Tibial nerve (tissue), 4 donors: ENCODE measurements at regions not wholly inside any gene's neighbourhood (a gene's known extent, or its start where the extent isn't known, plus 50 kb on each side); places are given as distances from the start of the nearest gene placed in this dataset.

Experiments used
- DNase-seq, 2 donors: peaks; one replicate each; pipeline ENCODE4 v3.0.0-alpha.2; 2019; ENCODE audit warnings: low spot score in 2 of 2
- H3K27ac ChIP-seq, 4 donors: fragments of 200-600 bp; sonication (generic) in 3 of 4; one replicate each; pipeline ENCODE4 v1.5.1; 2017 to 2019; ENCODE audit warnings: mild to moderate bottlenecking in 1 of 4
- H3K27me3 ChIP-seq, 2 donors: fragments of 200-600 bp; sonication (generic) in 1 of 2; one replicate each; pipeline versions ENCODE4 v1.5.1 to v1.6.0; 2017 to 2019
- H3K36me3 ChIP-seq, 3 donors: fragments of 200-600 bp; sonication (generic); one replicate each; pipeline ENCODE4 v1.5.1; 2018 to 2019
- H3K4me1 ChIP-seq, 4 donors: fragments of 200-600 bp; sonication (generic) in 3 of 4; one replicate each; pipeline ENCODE4 v1.5.1; 2017 to 2019
- H3K4me3 ChIP-seq, 4 donors: fragments of 200-600 bp; sonication (generic) in 3 of 4; one replicate each; pipeline ENCODE4 v1.5.1; 2017 to 2019; ENCODE audit warnings: mild to moderate bottlenecking in 1 of 4, moderate library complexity in 1 of 4
- H3K9me3 ChIP-seq, 4 donors: fragments of 200-600 bp; sonication (generic) in 3 of 4; one replicate each; pipeline ENCODE4 v1.5.1; 2017 to 2019
- CTCF ChIP-seq, 5 experiments: fragments of 200-600 bp in 3 of 5; fragments of 450-650 bp in 2 of 5; sonication (generic) in 3 of 5; IDR thresholded peaks; one replicate each; pipeline ENCODE4 v1.5.1; 2016 to 2019; ENCODE audit warnings: antibody characterized with exemption in 5 of 5, mild to moderate bottlenecking in 3 of 5, moderate library complexity in 2 of 5
- EP300 ChIP-seq, 2 donors: sonication (generic); formaldehyde crosslinking; IDR thresholded peaks; one replicate each; pipeline ENCODE4 v1.6.1; 2017; ENCODE audit warnings: antibody characterized with exemption in 2 of 2, mild to moderate bottlenecking in 1 of 2
- POLR2A ChIP-seq, 2 donors: fragments of 450-650 bp; IDR thresholded peaks; one replicate each; pipeline ENCODE4 v1.6.1; 2017; ENCODE audit warnings: antibody characterized with exemption in 2 of 2, mild to moderate bottlenecking in 2 of 2, moderate library complexity in 2 of 2
- WGBS, 2 donors: methylation state at CpG; one replicate each; pipeline ENCODE4 v1.1.5; 2018; 5-methylcytosine and 5-hydroxymethylcytosine counted together

GRCh38 chr1:239268941-239269340, 117.4 kb upstream of the CHRM3 start:
- TF ChIP-seq POLR2A (IDR thresholded peaks at IDR 0.05) (no peak), CTCF (IDR thresholded peaks at IDR 0.05) (no peak), EP300 (IDR thresholded peaks at IDR 0.05) (no peak)
- no peaks in the 10 kb centered on the region for H3K36me3 ChIP-seq
- no peaks in the 10 kb centered on the region for H3K9me3 ChIP-seq
- no peak for DNase-seq
- H3K4me1 ChIP-seq, result no peaks in the 10 kb centered on the region
- H3K27ac ChIP-seq, result no peak overlapping the region
- no peak overlapping the region for H3K4me3 ChIP-seq
- H3K27me3 ChIP-seq, result no peaks in the 10 kb centered on the region
- WGBS, 2 donors, result 68 to 75% methylated on average over 4 of the region's 4 CpGs

- no peak overlapping the region for H3K4me3 ChIP-seq
- H3K27me3 ChIP-seq, result no peaks in the 10 kb centered on the region
- TF ChIP-seq CTCF (IDR thresholded peaks at IDR 0.05) (no peak), EP300 (IDR thresholded peaks at IDR 0.05) (no peak), POLR2A (IDR thresholded peaks at IDR 0.05) (no peak)
- no peak for DNase-seq
- no peaks in the 10 kb centered on the region for H3K4me1 ChIP-seq
- no peaks in the 10 kb centered on the region for H3K9me3 ChIP-seq
- WGBS, 2 donors, result 66 to 67% methylated on average over 6 of the region's 6 CpGs
- no peak overlapping the region for H3K27ac ChIP-seq
- H3K36me3 ChIP-seq, result no peaks in the 10 kb centered on the region
These were observed 118.4 kb upstream of the CHRM3 start for GRCh38 chr1:239268007-239268406.

GRCh38 chr1:239263801-239264200, 122.6 kb upstream of the CHRM3 start:
- 56 to 59% methylated on average over 5 of the region's 5 CpGs for WGBS, 2 donors

GRCh38 chr1:239262538-239262937, 123.8 kb upstream of the CHRM3 start:
- Histone ChIP-seq H3K4me3 (no peak overlapping the region), H3K27ac (no peak overlapping the region), H3K9me3 (peaks cover 0 to 5% (median 0%) of the 10 kb centered on the region in 4 donors), H3K36me3 (no peaks in the 10 kb centered on the region), H3K27me3 (no peaks in the 10 kb centered on the region), H3K4me1 (no peaks in the 10 kb centered on the region)
- DNase-seq, result no peak
- WGBS, 2 donors, result 82 to 92% methylated on average over 1 of the region's 1 CpG
- no peak for TF ChIP-seq CTCF (IDR thresholded peaks at IDR 0.05)
- TF ChIP-seq EP300 (IDR thresholded peaks at IDR 0.05), result no peak

More at GRCh38 chr1:239263801-239264200, 122.6 kb upstream of the CHRM3 start:
- Histone ChIP-seq H3K9me3 (no peaks in the 10 kb centered on the region), H3K27ac (no peak overlapping the region), H3K27me3 (no peaks in the 10 kb centered on the region), H3K4me1 (no peaks in the 10 kb centered on the region), H3K4me3 (no peak overlapping the region), H3K36me3 (no peaks in the 10 kb centered on the region)
- TF ChIP-seq CTCF (IDR thresholded peaks at IDR 0.05) (no peak), EP300 (IDR thresholded peaks at IDR 0.05) (no peak), POLR2A (IDR thresholded peaks at IDR 0.05) (no peak)
- no peak for DNase-seq

GRCh38 chr1:239261521-239261920, 124.8 kb upstream of the CHRM3 start:
- Histone ChIP-seq H3K4me3 (no peak overlapping the region), H3K27me3 (no peaks in the 10 kb centered on the region), H3K27ac (no peak overlapping the region), H3K4me1 (no peaks in the 10 kb centered on the region), H3K36me3 (no peaks in the 10 kb centered on the region), H3K9me3 (peaks cover 0 to 15% (median 0%) of the 10 kb centered on the region in 4 donors)
- no peak for TF ChIP-seq EP300 (IDR thresholded peaks at IDR 0.05)
- TF ChIP-seq CTCF (IDR thresholded peaks at IDR 0.05), result no peak
- TF ChIP-seq POLR2A (IDR thresholded peaks at IDR 0.05), result no peak
- WGBS, 2 donors, result 74 to 75% methylated on average over 2 of the region's 2 CpGs
- DNase-seq, result no peak
